HepG2 (cell line): ENCODE measurements at regions not wholly inside any gene's neighbourhood (a gene's known extent, or its start where the extent isn't known, plus 50 kb on each side); places are given as distances from the start of the nearest gene placed in this dataset.
A peak's percentile ranks its signal among the peaks of the same experiment; 100 is the strongest.

ENCODE experiments used
- BCL3 ChIP-seq: sonication (generic); formaldehyde crosslinking; IDR thresholded peaks from 2 replicates; pipeline ENCODE4 v1.5.1; 2020; ENCODE audit warnings: mild to moderate bottlenecking, missing genetic modification reagents, moderate library complexity
- FOXA3 ChIP-seq: IDR thresholded peaks from 2 replicates; pipeline ENCODE4 v1.6.1; 2016; ENCODE audit warnings: missing genetic modification reagents, missing compliant biosample characterization
- FOXJ3 ChIP-seq: sonication (generic); formaldehyde crosslinking; IDR thresholded peaks from 2 replicates; pipeline ENCODE4 v1.4.0; 2020; ENCODE audit warnings: missing genetic modification reagents, mild to moderate bottlenecking, borderline replicate concordance
- GABPB1 ChIP-seq: IDR thresholded peaks from 2 replicates; pipeline ENCODE4 v1.6.1; 2016; ENCODE audit warnings: mild to moderate bottlenecking, missing genetic modification reagents, moderate library complexity, missing compliant biosample characterization
- HNF4A ChIP-seq: sonication (generic); formaldehyde crosslinking; IDR thresholded peaks from 2 replicates; pipeline ENCODE4 v1.4.0; 2020; ENCODE audit warnings: missing genetic modification reagents
- IRX3 ChIP-seq: sonication (generic); formaldehyde crosslinking; IDR thresholded peaks from 2 replicates; pipeline ENCODE4 v1.8.1; 2023; ENCODE audit warnings: mild to moderate bottlenecking, low read depth, missing genetic modification reagents, borderline replicate concordance
- JDP2 ChIP-seq: sonication (generic); formaldehyde crosslinking; IDR thresholded peaks from 2 replicates; pipeline ENCODE4 v1.8.1; 2022; ENCODE audit warnings: missing genetic modification reagents, borderline replicate concordance
- NFATC3 ChIP-seq: sonication (generic); formaldehyde crosslinking; IDR thresholded peaks from 2 replicates; pipeline ENCODE4 v1.5.1; 2020; ENCODE audit warnings: mild to moderate bottlenecking, missing genetic modification reagents
- NR1H2 ChIP-seq: sonication (generic); formaldehyde crosslinking; IDR thresholded peaks from 2 replicates; pipeline ENCODE4 v1.8.1; 2022; ENCODE audit warnings: low read depth, missing genetic modification reagents, borderline replicate concordance
- PRPF4 ChIP-seq: fragments of 200-400 bp; formaldehyde crosslinking; IDR thresholded peaks from 2 replicates; pipeline ENCODE4 v1.6.1; 2016; ENCODE audit warnings: low read length, low read depth; ENCODE audit not compliant: poor library complexity, severe bottlenecking
- RARA ChIP-seq: IDR thresholded peaks from 2 replicates; pipeline ENCODE4 v1.6.1; 2016; ENCODE audit warnings: missing genetic modification reagents, missing compliant biosample characterization
- TFE3 ChIP-seq: IDR thresholded peaks from 2 replicates; pipeline ENCODE4 v1.6.1; 2016
- TSC22D2 ChIP-seq: sonication (generic); formaldehyde crosslinking; IDR thresholded peaks from 2 replicates; pipeline ENCODE4 v1.5.1; 2020; ENCODE audit warnings: missing genetic modification reagents, mild to moderate bottlenecking, borderline replicate concordance
- ZNF138 ChIP-seq: sonication (generic); formaldehyde crosslinking; IDR thresholded peaks from 2 replicates; pipeline ENCODE4 v1.5.0; 2020; ENCODE audit warnings: mild to moderate bottlenecking, low read depth, missing genetic modification reagents
- ZNF562 ChIP-seq: sonication (generic); formaldehyde crosslinking; IDR thresholded peaks from 2 replicates; pipeline ENCODE4 v1.8.0; 2022; ENCODE audit warnings: missing genetic modification reagents, borderline replicate concordance
- ZNF709 ChIP-seq: sonication (generic); formaldehyde crosslinking; IDR thresholded peaks from 2 replicates; pipeline ENCODE4 v1.5.0; 2020; ENCODE audit warnings: mild to moderate bottlenecking, missing genetic modification reagents
- ZNF773 ChIP-seq: sonication (generic); formaldehyde crosslinking; IDR thresholded peaks from 2 replicates; pipeline ENCODE4 v1.4.0; 2020; ENCODE audit warnings: missing genetic modification reagents, borderline replicate concordance
- ZSCAN20 ChIP-seq: sonication (generic); formaldehyde crosslinking; IDR thresholded peaks from 2 replicates; pipeline ENCODE4 v1.4.0; 2020; ENCODE audit warnings: missing genetic modification reagents, mild to moderate bottlenecking, borderline replicate concordance
- TF ChIP-seq, protein P1 (sequence below): sonication (generic); formaldehyde crosslinking; IDR thresholded peaks from 2 replicates; pipeline ENCODE4 v1.8.0; 2022; ENCODE audit warnings: mild to moderate bottlenecking, missing genetic modification reagents, borderline replicate concordance
- TF ChIP-seq, protein P2 (sequence below): sonication (generic); formaldehyde crosslinking; IDR thresholded peaks from 2 replicates; pipeline ENCODE4 v1.4.0; 2020; ENCODE audit warnings: mild to moderate bottlenecking, missing genetic modification reagents

DNA sequence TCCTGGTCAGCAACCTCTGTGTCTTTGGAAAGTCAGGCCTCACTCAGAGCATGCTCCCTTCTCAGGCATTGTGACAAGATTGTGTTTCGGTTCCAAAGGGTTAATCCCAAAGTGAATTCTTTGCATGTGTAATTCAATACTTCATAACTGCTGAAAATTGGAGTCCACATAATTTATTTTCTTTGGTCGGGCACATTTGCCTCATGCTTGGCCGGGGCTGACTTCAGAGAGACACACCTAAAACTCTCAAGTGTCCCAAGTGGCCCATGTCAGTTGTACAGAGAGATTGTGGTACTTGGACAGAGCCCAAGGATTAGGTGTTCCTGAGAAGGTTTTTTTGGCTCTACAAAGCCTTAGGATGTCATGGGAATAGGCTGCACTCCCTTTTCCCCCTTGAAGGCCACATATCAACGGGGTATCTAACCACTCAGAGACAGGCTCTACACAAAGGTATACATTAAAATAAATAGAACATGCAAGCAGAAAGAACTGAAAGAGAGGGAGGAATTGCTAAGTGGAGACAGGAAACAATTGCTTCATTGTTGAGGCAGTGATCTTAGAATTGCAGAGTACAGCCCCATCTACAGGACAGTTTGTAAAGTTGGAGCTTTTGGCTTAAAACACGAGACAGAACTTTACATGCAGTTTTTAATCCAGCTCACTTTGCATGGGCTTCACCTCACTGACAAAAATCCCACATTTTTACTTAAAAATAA, 1232.3 kb upstream of the ZEB2 start (continued):
- TF ChIP-seq BCL3 (CRISPR knock-in tag) (peak; percentile 15; the same call in 1 of the 2 replicates), JDP2 (CRISPR knock-in tag) (no peak), ZSCAN20 (CRISPR knock-in tag) (no peak), ZNF773 (CRISPR knock-in tag) (no peak), RARA (CRISPR knock-in tag) (no peak), TSC22D2 (CRISPR knock-in tag) (no peak), ZNF562 (CRISPR knock-in tag) (no peak), IRX3 (CRISPR knock-in tag) (no peak), FOXA3 (peak; percentile 40; the same call in 1 of the 2 replicates), GABPB1 (CRISPR knock-in tag) (no peak), TFE3 (CRISPR knock-in tag) (no peak), ZNF709 (no peak), HNF4A (CRISPR knock-in tag) (0 out of 2 replicates have a peak, but pooled peaks have one; percentile 4), FOXJ3 (CRISPR knock-in tag) (no peak; the same call in 1 of the 2 replicates), NR1H2 (no peak), NFATC3 (no peak), ZNF138 (CRISPR knock-in tag) (no peak), PRPF4 (no peak)
- TF ChIP-seq, protein P1, sequence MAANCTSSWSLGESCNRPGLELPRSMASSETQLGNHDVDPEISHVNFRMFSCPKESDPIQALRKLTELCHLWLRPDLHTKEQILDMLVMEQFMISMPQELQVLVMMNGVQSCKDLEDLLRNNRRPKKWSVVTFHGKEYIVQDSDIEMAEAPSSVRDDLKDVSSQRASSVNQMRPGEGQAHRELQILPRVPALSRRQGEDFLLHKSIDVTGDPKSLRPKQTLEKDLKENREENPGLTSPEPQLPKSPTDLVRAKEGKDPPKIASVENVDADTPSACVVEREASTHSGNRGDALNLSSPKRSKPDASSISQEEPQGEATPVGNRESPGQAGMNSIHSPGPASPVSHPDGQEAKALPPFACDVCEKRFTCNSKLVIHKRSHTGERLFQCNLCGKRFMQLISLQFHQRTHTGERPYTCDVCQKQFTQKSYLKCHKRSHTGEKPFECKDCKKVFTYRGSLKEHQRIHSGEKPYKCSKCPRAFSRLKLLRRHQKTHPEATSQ: no peak; the same call in 1 of the 2 replicates
- TF ChIP-seq, protein P2, sequence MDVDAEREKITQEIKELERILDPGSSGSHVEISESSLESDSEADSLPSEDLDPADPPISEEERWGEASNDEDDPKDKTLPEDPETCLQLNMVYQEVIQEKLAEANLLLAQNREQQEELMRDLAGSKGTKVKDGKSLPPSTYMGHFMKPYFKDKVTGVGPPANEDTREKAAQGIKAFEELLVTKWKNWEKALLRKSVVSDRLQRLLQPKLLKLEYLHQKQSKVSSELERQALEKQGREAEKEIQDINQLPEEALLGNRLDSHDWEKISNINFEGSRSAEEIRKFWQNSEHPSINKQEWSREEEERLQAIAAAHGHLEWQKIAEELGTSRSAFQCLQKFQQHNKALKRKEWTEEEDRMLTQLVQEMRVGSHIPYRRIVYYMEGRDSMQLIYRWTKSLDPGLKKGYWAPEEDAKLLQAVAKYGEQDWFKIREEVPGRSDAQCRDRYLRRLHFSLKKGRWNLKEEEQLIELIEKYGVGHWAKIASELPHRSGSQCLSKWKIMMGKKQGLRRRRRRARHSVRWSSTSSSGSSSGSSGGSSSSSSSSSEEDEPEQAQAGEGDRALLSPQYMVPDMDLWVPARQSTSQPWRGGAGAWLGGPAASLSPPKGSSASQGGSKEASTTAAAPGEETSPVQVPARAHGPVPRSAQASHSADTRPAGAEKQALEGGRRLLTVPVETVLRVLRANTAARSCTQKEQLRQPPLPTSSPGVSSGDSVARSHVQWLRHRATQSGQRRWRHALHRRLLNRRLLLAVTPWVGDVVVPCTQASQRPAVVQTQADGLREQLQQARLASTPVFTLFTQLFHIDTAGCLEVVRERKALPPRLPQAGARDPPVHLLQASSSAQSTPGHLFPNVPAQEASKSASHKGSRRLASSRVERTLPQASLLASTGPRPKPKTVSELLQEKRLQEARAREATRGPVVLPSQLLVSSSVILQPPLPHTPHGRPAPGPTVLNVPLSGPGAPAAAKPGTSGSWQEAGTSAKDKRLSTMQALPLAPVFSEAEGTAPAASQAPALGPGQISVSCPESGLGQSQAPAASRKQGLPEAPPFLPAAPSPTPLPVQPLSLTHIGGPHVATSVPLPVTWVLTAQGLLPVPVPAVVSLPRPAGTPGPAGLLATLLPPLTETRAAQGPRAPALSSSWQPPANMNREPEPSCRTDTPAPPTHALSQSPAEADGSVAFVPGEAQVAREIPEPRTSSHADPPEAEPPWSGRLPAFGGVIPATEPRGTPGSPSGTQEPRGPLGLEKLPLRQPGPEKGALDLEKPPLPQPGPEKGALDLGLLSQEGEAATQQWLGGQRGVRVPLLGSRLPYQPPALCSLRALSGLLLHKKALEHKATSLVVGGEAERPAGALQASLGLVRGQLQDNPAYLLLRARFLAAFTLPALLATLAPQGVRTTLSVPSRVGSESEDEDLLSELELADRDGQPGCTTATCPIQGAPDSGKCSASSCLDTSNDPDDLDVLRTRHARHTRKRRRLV (CRISPR knock-in tag): no peak
